ENCODE measurements at regions not wholly inside any gene's neighbourhood (a gene's known extent, or its start where the extent isn't known, plus 50 kb on each side); places are given as distances from the start of the nearest gene placed in this dataset.

- no peak for DNase-seq (ENCODE audit: low spot score in 2 of 2)
- H3K27me3 ChIP-seq = no peaks in the 10 kb centered on the region
- 87% methylated on average over 1 of the region's 1 CpG for WGBS
- no peak overlapping the region for H3K4me3 ChIP-seq
- no peaks in the 10 kb centered on the region for H3K4me1 ChIP-seq
- no peaks in the 10 kb centered on the region for H3K36me3 ChIP-seq
- no peak overlapping the region for H3K27ac ChIP-seq
- no peaks in the 10 kb centered on the region for H3K9me3 ChIP-seq
- no peak for TF ChIP-seq EP300 (IDR thresholded peaks at IDR 0.05)
- TF ChIP-seq POLR2A (IDR thresholded peaks at IDR 0.05) = no peak
- TF ChIP-seq POLR2AphosphoS5 (IDR thresholded peaks at IDR 0.05) = no peak
- TF ChIP-seq CTCF (IDR thresholded peaks at IDR 0.05) = no peak
Observed at GRCh38 chr10:59072038-59072437, 104.4 kb upstream of the PHYHIPL start.

- DNase-seq (ENCODE audit: low spot score in 2 of 2) = no peak
- WGBS = 67% methylated on average over 1 of the region's 1 CpG
- Histone ChIP-seq H3K27me3 (no peaks in the 10 kb centered on the region), H3K4me3 (no peak overlapping the region), H3K4me1 (no peaks in the 10 kb centered on the region), H3K9me3 (no peaks in the 10 kb centered on the region), H3K36me3 (no peaks in the 10 kb centered on the region), H3K27ac (no peak overlapping the region)
- TF ChIP-seq CTCF (IDR thresholded peaks at IDR 0.05) (no peak), POLR2A (IDR thresholded peaks at IDR 0.05) (no peak), POLR2AphosphoS5 (IDR thresholded peaks at IDR 0.05) (no peak), EP300 (IDR thresholded peaks at IDR 0.05) (no peak)
Observed at GRCh38 chr10:59073456-59074053, 102.9 kb upstream of the PHYHIPL start.

GRCh38 chr10:59075576-59075975 is 100.9 kb upstream of the PHYHIPL start:
- H3K27me3 ChIP-seq = no peaks in the 10 kb centered on the region
- H3K27ac ChIP-seq = no peak overlapping the region
- no peak overlapping the region for H3K4me3 ChIP-seq
- H3K36me3 ChIP-seq = no peaks in the 10 kb centered on the region
- 98% methylated on average over 1 of the region's 1 CpG for WGBS
- H3K9me3 ChIP-seq = no peaks in the 10 kb centered on the region
- DNase-seq (ENCODE audit: low spot score in 2 of 2) = no peak
- H3K4me1 ChIP-seq = peaks cover 12% of the 10 kb centered on the region
- no peak for TF ChIP-seq POLR2A (IDR thresholded peaks at IDR 0.05)
- TF ChIP-seq POLR2AphosphoS5 (IDR thresholded peaks at IDR 0.05) = no peak
- no peak for TF ChIP-seq CTCF (IDR thresholded peaks at IDR 0.05)
- no peak for TF ChIP-seq EP300 (IDR thresholded peaks at IDR 0.05)

- Histone ChIP-seq H3K27ac (no peak overlapping the region), H3K4me1 (peaks cover 12% of the 10 kb centered on the region), H3K27me3 (no peaks in the 10 kb centered on the region), H3K36me3 (no peaks in the 10 kb centered on the region), H3K9me3 (no peaks in the 10 kb centered on the region), H3K4me3 (no peak overlapping the region)
- TF ChIP-seq POLR2AphosphoS5 (IDR thresholded peaks at IDR 0.05) (no peak), POLR2A (IDR thresholded peaks at IDR 0.05) (no peak), CTCF (IDR thresholded peaks at IDR 0.05) (no peak), EP300 (IDR thresholded peaks at IDR 0.05) (no peak)
- 76% methylated on average over 2 of the region's 2 CpGs for WGBS
- DNase-seq (ENCODE audit: low spot score in 2 of 2) = no peak
Observed at GRCh38 chr10:59077855-59078254, 98.6 kb upstream of the PHYHIPL start.

- H3K4me1 ChIP-seq = peaks cover 12% of the 10 kb centered on the region
- no peak for DNase-seq (ENCODE audit: low spot score in 2 of 2)
- H3K4me3 ChIP-seq = no peak overlapping the region
- no peak for TF ChIP-seq CTCF (IDR thresholded peaks at IDR 0.05)
- TF ChIP-seq POLR2AphosphoS5 (IDR thresholded peaks at IDR 0.05) = no peak
- TF ChIP-seq EP300 (IDR thresholded peaks at IDR 0.05) = no peak
- TF ChIP-seq POLR2A (IDR thresholded peaks at IDR 0.05) = no peak
- 55% methylated on average over 1 of the region's 1 CpG for WGBS
- no peaks in the 10 kb centered on the region for H3K27me3 ChIP-seq
- no peaks in the 10 kb centered on the region for H3K9me3 ChIP-seq
- H3K36me3 ChIP-seq = no peaks in the 10 kb centered on the region
- peak overlapping the region; percentile 60 for H3K27ac ChIP-seq
Observed at GRCh38 chr10:59078978-59079377, 97.5 kb upstream of the PHYHIPL start.

All from suprapubic skin (tissue), 4 donors.